ENCODE measurements at regions not wholly inside any gene's neighbourhood (a gene's known extent, or its start where the extent isn't known, plus 50 kb on each side); places are given as distances from the start of the nearest gene placed in this dataset.

DNA sequence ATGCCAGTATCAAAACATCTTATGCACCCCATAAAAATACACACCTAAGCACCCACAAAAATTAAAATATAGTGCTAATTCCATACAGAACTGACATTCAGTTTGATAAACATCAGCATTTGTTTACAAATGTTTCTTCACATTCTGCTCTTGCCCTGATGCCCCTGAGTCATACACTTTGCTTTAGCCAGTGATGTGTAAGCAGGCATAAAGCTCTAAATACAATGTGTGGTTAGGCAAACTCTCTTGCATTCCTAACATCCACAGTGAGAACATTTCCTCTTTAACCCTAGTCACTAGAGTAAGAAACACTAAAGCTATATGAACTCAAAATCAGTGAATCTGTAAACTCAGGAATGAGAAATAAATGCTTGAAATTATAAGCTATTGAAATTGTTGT, 1060.7 kb downstream of the FAM181B start:
- H2AFZ ChIP-seq (replicated peaks; ENCODE audit: low read length, poor library complexity), result no peak overlapping the region
- dilution Hi-C loops (cut with HindIII; ENCODE audit: low sequenced_read_pairs, unreplicated experiment), result no loop called here
- no peak overlapping the region for H4K8ac ChIP-seq (ENCODE audit: low read depth in 2 of 2, low read length in 2 of 2)
- in situ Hi-C loops (cut with MboI; ENCODE audit: low sequenced_read_pairs), result no loop called here
- H2BK120ac ChIP-seq (ENCODE audit: low read depth, low read length), result no peak overlapping the region
- H3K79me1 ChIP-seq (ENCODE audit: low read depth in 1 of 2, low read length in 2 of 2), result no peaks in the 10 kb centered on the region
- H3K23ac ChIP-seq (ENCODE audit: low read depth, low read length), result no peak overlapping the region
- H4K20me1 ChIP-seq (ENCODE audit: insufficient read depth, low read length), result no peaks in the 10 kb centered on the region
- H3K27ac ChIP-seq (ENCODE audit: insufficient read depth, low read length), result no peak overlapping the region
- H4K5ac ChIP-seq (ENCODE audit: low read depth, low read length), result no peak overlapping the region
- ChIA-PET CTCF (no interaction called here), POLR2A (ENCODE audit: unreplicated experiment) (no interaction called here)
- no peak overlapping the region for H3K4ac ChIP-seq (ENCODE audit: low read depth, low read length)
- H3K36me3 ChIP-seq (ENCODE audit: control insufficient read depth, insufficient read depth, low read length), result no peaks in the 10 kb centered on the region
- no TSS peak for BruUV-seq (replicated peaks)
- no peak for DNase-seq
- TF ChIP-seq, protein P1, sequence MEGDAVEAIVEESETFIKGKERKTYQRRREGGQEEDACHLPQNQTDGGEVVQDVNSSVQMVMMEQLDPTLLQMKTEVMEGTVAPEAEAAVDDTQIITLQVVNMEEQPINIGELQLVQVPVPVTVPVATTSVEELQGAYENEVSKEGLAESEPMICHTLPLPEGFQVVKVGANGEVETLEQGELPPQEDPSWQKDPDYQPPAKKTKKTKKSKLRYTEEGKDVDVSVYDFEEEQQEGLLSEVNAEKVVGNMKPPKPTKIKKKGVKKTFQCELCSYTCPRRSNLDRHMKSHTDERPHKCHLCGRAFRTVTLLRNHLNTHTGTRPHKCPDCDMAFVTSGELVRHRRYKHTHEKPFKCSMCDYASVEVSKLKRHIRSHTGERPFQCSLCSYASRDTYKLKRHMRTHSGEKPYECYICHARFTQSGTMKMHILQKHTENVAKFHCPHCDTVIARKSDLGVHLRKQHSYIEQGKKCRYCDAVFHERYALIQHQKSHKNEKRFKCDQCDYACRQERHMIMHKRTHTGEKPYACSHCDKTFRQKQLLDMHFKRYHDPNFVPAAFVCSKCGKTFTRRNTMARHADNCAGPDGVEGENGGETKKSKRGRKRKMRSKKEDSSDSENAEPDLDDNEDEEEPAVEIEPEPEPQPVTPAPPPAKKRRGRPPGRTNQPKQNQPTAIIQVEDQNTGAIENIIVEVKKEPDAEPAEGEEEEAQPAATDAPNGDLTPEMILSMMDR (conservative IDR thresholded peaks at IDR 0.05; ENCODE audit: low read depth, low read length), result no peak
- TF ChIP-seq MAZ (IDR thresholded peaks at IDR 0.05; ENCODE audit: borderline replicate concordance, low read depth, low read length) (no peak), CHD1 (IDR thresholded peaks at IDR 0.05; ENCODE audit: low read depth, low read length) (no peak), RAD21 (IDR thresholded peaks at IDR 0.05; ENCODE audit: low read length) (no peak), SMC3 (IDR thresholded peaks at IDR 0.05; ENCODE audit: low read depth, low read length) (no peak), FOS (IDR thresholded peaks at IDR 0.05; ENCODE audit: low read depth, low read length) (no peak), RFX5 (IDR thresholded peaks at IDR 0.05; ENCODE audit: low read depth, low read length) (no peak), MXI1 (IDR thresholded peaks at IDR 0.05; ENCODE audit: borderline replicate concordance, low read depth, low read length) (no peak)
- TF ChIP-seq, protein P2, sequence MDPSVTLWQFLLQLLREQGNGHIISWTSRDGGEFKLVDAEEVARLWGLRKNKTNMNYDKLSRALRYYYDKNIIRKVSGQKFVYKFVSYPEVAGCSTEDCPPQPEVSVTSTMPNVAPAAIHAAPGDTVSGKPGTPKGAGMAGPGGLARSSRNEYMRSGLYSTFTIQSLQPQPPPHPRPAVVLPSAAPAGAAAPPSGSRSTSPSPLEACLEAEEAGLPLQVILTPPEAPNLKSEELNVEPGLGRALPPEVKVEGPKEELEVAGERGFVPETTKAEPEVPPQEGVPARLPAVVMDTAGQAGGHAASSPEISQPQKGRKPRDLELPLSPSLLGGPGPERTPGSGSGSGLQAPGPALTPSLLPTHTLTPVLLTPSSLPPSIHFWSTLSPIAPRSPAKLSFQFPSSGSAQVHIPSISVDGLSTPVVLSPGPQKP (IDR thresholded peaks at IDR 0.05; ENCODE audit: borderline replicate concordance, low read depth, low read length), result no peak
- TF ChIP-seq, protein P3, sequence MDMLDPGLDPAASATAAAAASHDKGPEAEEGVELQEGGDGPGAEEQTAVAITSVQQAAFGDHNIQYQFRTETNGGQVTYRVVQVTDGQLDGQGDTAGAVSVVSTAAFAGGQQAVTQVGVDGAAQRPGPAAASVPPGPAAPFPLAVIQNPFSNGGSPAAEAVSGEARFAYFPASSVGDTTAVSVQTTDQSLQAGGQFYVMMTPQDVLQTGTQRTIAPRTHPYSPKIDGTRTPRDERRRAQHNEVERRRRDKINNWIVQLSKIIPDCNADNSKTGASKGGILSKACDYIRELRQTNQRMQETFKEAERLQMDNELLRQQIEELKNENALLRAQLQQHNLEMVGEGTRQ (IDR thresholded peaks at IDR 0.05; ENCODE audit: low read depth, low read length), result no peak
- no peak overlapping the region for H2BK20ac ChIP-seq (ENCODE audit: low read depth, low read length)
- H2BK5ac ChIP-seq (ENCODE audit: low read depth, low read length, poor library complexity, severe bottlenecking), result no peak overlapping the region
- H3K56ac ChIP-seq (ENCODE audit: extremely low read depth, insufficient read depth, low read length), result no peak overlapping the region
- H3K9ac ChIP-seq (ENCODE audit: low read depth, low read length), result no peak overlapping the region
- no peak overlapping the region for H3K14ac ChIP-seq (replicated peaks; ENCODE audit: low read depth, low read length)
- H2AK9ac ChIP-seq (replicated peaks; ENCODE audit: low read depth, low read length, poor library complexity), result no peak overlapping the region
- intact Hi-C loops (cut with micrococcal nuclease), result no loop called here
- no peak for ATAC-seq (ENCODE audit: low read depth)
- no peak overlapping the region for H3K4me2 ChIP-seq (ENCODE audit: low read depth, low read length)
- no peaks in the 10 kb centered on the region for H3K4me1 ChIP-seq (ENCODE audit: control insufficient read depth, insufficient read depth, low read length)
- H3K9me1 ChIP-seq (ENCODE audit: insufficient read depth, low read length), result no peaks in the 10 kb centered on the region
- H3K27me3 ChIP-seq (ENCODE audit: control insufficient read depth, insufficient read depth, low read length), result no peaks in the 10 kb centered on the region
- no peaks in the 10 kb centered on the region; the same call in 1 of the 2 replicates for H3K9me3 ChIP-seq (ENCODE audit: control insufficient read depth, insufficient read depth, low read length)
- H3K4me3 ChIP-seq (ENCODE audit: insufficient read depth, low read depth, low read length), result no peak overlapping the region
- H3K18ac ChIP-seq (ENCODE audit: low read depth, low read length), result no peak overlapping the region
- no peak overlapping the region for H2AK5ac ChIP-seq (ENCODE audit: low read depth, low read length)
- no peak overlapping the region for H2BK15ac ChIP-seq (ENCODE audit: low read depth, low read length)
- H4K91ac ChIP-seq (ENCODE audit: insufficient read depth, low read depth, low read length), result no peak overlapping the region
